HL-60 (cell line): ENCODE measurements at regions not wholly inside any gene's neighbourhood (a gene's known extent, or its start where the extent isn't known, plus 50 kb on each side); places are given as distances from the start of the nearest gene placed in this dataset.

Experiments used
- GABPA ChIP-seq: IDR thresholded peaks from 2 replicates; pipeline ENCODE4 v1.6.1; 2012; ENCODE audit warnings: low read depth
- TF ChIP-seq, protein P1 (sequence below): IDR thresholded peaks from one replicate; pipeline ENCODE4 v1.5.1; 2011; ENCODE audit warnings: low read length, control low read depth, inconsistent platforms; ENCODE audit not compliant: insufficient read depth
- TF ChIP-seq, protein P2 (sequence below): IDR thresholded peaks from 2 replicates; pipeline ENCODE4 v1.6.1; 2012; ENCODE audit warnings: low read depth; ENCODE audit not compliant: insufficient replicate concordance

DNA sequence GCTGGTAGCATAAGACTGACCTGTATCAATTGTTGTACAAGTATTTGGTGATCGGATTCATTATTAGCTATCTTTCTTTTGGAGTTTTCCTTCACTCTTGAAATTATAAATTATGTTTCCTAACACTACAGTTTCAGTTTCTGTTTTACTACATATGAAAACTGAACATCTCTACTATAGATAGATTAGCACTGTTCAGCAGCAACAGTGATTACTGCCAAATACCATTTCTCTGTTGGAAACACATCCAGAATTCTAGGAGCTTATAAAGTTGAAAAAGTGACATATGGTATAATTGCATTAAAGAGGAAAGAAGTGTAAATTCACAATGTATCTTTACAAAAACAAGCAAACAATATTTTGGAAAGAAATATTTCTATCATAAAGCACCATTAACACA lies 118.5 kb upstream of the GRIA4 start:
- TF ChIP-seq, protein P1, sequence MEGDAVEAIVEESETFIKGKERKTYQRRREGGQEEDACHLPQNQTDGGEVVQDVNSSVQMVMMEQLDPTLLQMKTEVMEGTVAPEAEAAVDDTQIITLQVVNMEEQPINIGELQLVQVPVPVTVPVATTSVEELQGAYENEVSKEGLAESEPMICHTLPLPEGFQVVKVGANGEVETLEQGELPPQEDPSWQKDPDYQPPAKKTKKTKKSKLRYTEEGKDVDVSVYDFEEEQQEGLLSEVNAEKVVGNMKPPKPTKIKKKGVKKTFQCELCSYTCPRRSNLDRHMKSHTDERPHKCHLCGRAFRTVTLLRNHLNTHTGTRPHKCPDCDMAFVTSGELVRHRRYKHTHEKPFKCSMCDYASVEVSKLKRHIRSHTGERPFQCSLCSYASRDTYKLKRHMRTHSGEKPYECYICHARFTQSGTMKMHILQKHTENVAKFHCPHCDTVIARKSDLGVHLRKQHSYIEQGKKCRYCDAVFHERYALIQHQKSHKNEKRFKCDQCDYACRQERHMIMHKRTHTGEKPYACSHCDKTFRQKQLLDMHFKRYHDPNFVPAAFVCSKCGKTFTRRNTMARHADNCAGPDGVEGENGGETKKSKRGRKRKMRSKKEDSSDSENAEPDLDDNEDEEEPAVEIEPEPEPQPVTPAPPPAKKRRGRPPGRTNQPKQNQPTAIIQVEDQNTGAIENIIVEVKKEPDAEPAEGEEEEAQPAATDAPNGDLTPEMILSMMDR, result no peak
- TF ChIP-seq GABPA, result no peak
- TF ChIP-seq, protein P2, sequence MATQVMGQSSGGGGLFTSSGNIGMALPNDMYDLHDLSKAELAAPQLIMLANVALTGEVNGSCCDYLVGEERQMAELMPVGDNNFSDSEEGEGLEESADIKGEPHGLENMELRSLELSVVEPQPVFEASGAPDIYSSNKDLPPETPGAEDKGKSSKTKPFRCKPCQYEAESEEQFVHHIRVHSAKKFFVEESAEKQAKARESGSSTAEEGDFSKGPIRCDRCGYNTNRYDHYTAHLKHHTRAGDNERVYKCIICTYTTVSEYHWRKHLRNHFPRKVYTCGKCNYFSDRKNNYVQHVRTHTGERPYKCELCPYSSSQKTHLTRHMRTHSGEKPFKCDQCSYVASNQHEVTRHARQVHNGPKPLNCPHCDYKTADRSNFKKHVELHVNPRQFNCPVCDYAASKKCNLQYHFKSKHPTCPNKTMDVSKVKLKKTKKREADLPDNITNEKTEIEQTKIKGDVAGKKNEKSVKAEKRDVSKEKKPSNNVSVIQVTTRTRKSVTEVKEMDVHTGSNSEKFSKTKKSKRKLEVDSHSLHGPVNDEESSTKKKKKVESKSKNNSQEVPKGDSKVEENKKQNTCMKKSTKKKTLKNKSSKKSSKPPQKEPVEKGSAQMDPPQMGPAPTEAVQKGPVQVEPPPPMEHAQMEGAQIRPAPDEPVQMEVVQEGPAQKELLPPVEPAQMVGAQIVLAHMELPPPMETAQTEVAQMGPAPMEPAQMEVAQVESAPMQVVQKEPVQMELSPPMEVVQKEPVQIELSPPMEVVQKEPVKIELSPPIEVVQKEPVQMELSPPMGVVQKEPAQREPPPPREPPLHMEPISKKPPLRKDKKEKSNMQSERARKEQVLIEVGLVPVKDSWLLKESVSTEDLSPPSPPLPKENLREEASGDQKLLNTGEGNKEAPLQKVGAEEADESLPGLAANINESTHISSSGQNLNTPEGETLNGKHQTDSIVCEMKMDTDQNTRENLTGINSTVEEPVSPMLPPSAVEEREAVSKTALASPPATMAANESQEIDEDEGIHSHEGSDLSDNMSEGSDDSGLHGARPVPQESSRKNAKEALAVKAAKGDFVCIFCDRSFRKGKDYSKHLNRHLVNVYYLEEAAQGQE, result no peak
